ENCODE measurements at regions not wholly inside any gene's neighbourhood (a gene's known extent, or its start where the extent isn't known, plus 50 kb on each side); places are given as distances from the start of the nearest gene placed in this dataset.

- DNase-seq, result no peak
Measured at GRCh38 chr11:2083411-2083810, 55.8 kb downstream of the IGF2 start.

GRCh38 chr11:2077061-2077802 lies 62.0 kb downstream of the IGF2 start:
- DNase-seq, result peak; percentile 68

DNA sequence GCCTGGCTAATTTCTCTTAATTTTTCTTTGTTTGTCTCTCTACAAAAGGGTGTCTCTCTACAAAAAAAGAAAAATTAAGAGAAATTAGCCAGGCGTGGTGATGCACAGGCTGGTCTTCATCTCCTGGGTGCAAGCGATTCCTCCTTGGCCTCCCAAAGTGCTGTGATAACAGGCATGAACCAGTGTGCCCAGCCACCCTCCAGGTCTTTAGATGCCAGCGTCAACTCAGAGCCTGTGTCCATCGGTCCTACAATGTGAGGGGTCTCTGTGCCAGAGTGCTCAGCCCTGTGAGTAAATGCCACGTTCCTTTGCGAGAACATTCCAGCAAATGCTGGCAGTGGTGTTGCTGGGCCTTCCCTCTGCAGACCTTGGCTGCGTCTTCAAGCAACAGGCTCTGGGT lies 62.7 kb downstream of the IGF2 start:
- no peak for DNase-seq

DNA sequence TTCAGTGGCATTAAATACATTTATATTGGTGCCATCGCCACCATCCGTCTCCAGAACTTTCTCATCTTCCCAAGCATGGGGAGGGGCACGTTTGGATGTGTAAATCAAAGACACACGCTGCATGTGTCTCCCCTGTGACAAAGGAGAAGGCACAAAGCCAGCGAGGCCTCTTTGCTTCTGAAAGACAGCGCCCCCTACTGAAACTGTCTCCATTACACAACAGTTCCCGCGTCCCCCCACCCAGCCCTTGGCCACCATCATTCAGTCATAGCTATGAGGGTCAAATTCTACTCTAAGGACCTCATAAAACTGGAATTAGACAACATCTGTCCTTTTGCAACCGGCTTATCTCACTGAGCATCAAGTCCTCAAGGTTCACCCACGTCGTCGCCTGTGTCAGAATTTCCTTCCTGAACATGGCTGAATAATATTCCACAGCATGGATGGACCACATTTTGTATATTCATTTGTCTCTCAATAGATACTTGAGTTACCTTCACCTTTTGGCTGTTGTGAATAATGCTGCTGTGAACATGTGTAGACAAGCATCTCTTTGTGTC lies 64.8 kb downstream of the IGF2 start:
- no peak for DNase-seq

- DNase-seq, result peak; percentile 26
Measured at GRCh38 chr11:2072551-2073261, 66.5 kb downstream of the IGF2 start.

DNA sequence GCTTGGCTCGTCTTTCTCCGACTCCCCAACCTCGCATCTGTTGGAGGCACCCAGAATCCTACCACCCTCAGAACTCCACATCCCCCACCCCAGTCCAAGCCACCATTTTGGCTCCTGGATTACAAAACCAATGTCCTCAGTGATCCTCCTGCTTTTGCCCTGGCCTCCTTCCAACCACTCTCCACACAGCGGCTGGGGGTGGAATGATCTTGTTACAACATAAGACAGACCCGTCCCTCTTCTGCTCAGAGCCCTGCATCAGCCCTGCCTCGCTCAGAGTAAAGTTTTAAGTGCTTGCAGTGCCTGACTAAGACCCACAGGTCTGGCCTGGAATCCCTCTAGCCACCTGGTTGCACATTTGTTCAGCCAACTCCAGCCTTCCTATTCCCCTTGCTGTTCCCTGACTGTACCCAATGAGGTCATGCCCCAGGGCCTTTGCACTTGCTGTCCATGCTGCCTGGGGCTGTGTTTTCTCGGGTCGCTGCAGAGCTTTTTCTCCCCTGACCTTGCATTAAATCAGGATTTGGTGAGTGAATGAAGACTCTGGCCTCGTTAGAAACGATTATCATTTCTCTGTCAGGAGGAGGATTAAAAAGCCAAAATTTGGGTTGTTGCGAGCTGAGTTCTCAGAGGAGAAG lies 67.3 kb downstream of the IGF2 start:
- no peak for DNase-seq

All from EL (cell line).